Hepatocyte (in vitro differentiated cells): ENCODE measurements at regions not wholly inside any gene's neighbourhood (a gene's known extent, or its start where the extent isn't known, plus 50 kb on each side); places are given as distances from the start of the nearest gene placed in this dataset.

ENCODE experiments used
- DNase-seq: peaks from one replicate; pipeline ENCODE4 v3.0.0-alpha.2; 2016; ENCODE audit warnings: low spot score
- H2AFZ ChIP-seq: fragments of 200-600 bp; sonication (generic); 2 replicates; pipeline ENCODE4 v1.6.0; 2016; ENCODE audit warnings: antibody characterized with exemption, mild to moderate bottlenecking
- H3K27ac ChIP-seq: fragments of 200-600 bp; sonication (generic); 2 replicates; pipeline ENCODE4 v1.5.1; 2016; ENCODE audit warnings: mild to moderate bottlenecking
- H3K27me3 ChIP-seq: fragments of 200-600 bp; sonication (generic); 2 replicates; pipeline ENCODE4 v1.6.1; 2016
- H3K36me3 ChIP-seq: fragments of 200-600 bp; sonication (generic); replicated peaks from 2 replicates; pipeline ENCODE4 v1.5.1; 2016; ENCODE audit warnings: low read depth; ENCODE audit not compliant: insufficient read depth
- H3K4me1 ChIP-seq: fragments of 200-600 bp; sonication (generic); 2 replicates; pipeline ENCODE4 v1.5.1; 2016; ENCODE audit warnings: mild to moderate bottlenecking, moderate library complexity; ENCODE audit not compliant: insufficient read depth
- H3K4me2 ChIP-seq: fragments of 200-600 bp; sonication (generic); 2 replicates; pipeline ENCODE4 v1.6.0; 2016
- H3K4me3 ChIP-seq: fragments of 200-600 bp; sonication (generic); 2 replicates; pipeline ENCODE4 v1.5.1; 2016; ENCODE audit warnings: mild to moderate bottlenecking
- H3K79me2 ChIP-seq: fragments of 200-600 bp; sonication (generic); 2 replicates; pipeline ENCODE4 v1.6.0; 2017; ENCODE audit warnings: mild to moderate bottlenecking
- H3K9me2 ChIP-seq: fragments of 200-600 bp; sonication (generic); replicated peaks from 2 replicates; pipeline ENCODE4 v1.6.0; 2017; ENCODE audit warnings: mild to moderate bottlenecking; ENCODE audit not compliant: insufficient read depth
- H3K9me3 ChIP-seq: fragments of 200-600 bp; sonication (generic); 2 replicates; pipeline ENCODE4 v1.5.1; 2016; ENCODE audit warnings: low read depth, mild to moderate bottlenecking
- H4K20me1 ChIP-seq: fragments of 200-600 bp; sonication (generic); 2 replicates; pipeline ENCODE4 v1.6.0; 2016; ENCODE audit warnings: mild to moderate bottlenecking; ENCODE audit not compliant: insufficient read depth, poor library complexity, severe bottlenecking
- EZH2 ChIP-seq: fragments of 200-600 bp; sonication (generic); IDR thresholded peaks from 2 replicates; pipeline ENCODE4 v1.6.1; 2016; ENCODE audit warnings: antibody characterized with exemption, mild to moderate bottlenecking, borderline replicate concordance
- EZH2phosphoT487 ChIP-seq: fragments of 200-600 bp; sonication (generic); IDR thresholded peaks from one replicate; pipeline ENCODE4 v1.6.1; 2018; ENCODE audit warnings: antibody characterized with exemption, mild to moderate bottlenecking, low read depth, moderate library complexity; ENCODE audit not compliant: unreplicated experiment, severe bottlenecking
- WGBS: methylation state at CpG from one replicate; pipeline ENCODE4 v1.1.6; 2016; ENCODE audit warnings: low lambda C conversion rate; ENCODE audit errors: missing lambda C conversion rate; 5-methylcytosine and 5-hydroxymethylcytosine counted together
- TF ChIP-seq, protein P1 (sequence below): fragments of 200-600 bp; sonication (generic); IDR thresholded peaks from 2 replicates; pipeline ENCODE4 v1.5.1; 2016; ENCODE audit warnings: antibody characterized with exemption, mild to moderate bottlenecking; ENCODE audit not compliant: poor library complexity

DNA sequence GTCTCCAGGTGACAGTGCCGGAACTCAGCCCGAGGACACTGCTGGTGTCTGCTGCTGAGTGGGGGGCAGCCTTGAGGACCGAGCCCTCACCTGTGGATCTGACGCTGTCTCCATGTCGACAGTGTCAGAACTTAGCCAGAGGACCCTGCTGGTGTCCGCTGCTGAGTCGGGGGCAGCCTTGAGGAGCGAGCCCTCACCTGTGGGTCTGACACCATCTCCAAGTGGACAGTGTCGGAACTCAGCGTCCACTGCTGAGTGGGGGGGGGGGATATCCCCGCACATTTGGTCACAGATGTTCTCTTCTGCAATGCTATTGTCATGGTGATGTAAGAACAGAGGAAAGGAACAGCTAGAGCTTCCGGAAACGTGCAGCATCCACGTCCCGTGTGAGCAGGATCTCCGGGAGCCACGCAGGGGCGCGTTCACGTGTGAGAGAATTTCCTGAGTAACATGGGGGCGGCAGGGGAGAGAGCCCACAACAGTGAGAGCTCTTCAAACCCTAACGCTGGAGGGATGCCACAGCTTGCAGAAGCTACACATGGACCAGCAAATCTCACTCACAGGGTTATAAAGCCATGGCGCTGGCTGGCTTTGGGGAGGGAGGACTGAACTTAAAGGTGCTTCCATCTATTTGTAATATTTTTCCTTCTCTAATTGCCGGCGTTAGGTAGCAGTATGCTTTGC, 250.7 kb upstream of the SALL3 start:
- Histone ChIP-seq H3K36me3 (no peaks in the 10 kb centered on the region), H4K20me1 (no peaks in the 10 kb centered on the region), H2AFZ (no peak overlapping the region), H3K27me3 (peaks cover 4% of the 10 kb centered on the region), H3K9me3 (no peaks in the 10 kb centered on the region), H3K9me2 (no peaks in the 10 kb centered on the region), H3K27ac (no peak overlapping the region), H3K4me3 (no peak overlapping the region), H3K4me2 (no peak overlapping the region), H3K4me1 (no peaks in the 10 kb centered on the region), H3K79me2 (no peaks in the 10 kb centered on the region)
- no peak for DNase-seq
- WGBS: 91% methylated on average over 25 of the region's 25 CpGs
- TF ChIP-seq, protein P1, sequence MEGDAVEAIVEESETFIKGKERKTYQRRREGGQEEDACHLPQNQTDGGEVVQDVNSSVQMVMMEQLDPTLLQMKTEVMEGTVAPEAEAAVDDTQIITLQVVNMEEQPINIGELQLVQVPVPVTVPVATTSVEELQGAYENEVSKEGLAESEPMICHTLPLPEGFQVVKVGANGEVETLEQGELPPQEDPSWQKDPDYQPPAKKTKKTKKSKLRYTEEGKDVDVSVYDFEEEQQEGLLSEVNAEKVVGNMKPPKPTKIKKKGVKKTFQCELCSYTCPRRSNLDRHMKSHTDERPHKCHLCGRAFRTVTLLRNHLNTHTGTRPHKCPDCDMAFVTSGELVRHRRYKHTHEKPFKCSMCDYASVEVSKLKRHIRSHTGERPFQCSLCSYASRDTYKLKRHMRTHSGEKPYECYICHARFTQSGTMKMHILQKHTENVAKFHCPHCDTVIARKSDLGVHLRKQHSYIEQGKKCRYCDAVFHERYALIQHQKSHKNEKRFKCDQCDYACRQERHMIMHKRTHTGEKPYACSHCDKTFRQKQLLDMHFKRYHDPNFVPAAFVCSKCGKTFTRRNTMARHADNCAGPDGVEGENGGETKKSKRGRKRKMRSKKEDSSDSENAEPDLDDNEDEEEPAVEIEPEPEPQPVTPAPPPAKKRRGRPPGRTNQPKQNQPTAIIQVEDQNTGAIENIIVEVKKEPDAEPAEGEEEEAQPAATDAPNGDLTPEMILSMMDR: no peak
- no peak for TF ChIP-seq EZH2phosphoT487
- TF ChIP-seq EZH2: no peak

GRCh38 chr18:78730546-78730945, 249.1 kb upstream of the SALL3 start:
- no peaks in the 10 kb centered on the region for H4K20me1 ChIP-seq
- no peak for DNase-seq
- WGBS: 57% methylated on average over 10 of the region's 10 CpGs

GRCh38 chr18:78731016-78731397, 248.6 kb upstream of the SALL3 start:
- Histone ChIP-seq H3K79me2 (no peaks in the 10 kb centered on the region), H3K4me1 (no peaks in the 10 kb centered on the region), H3K4me2 (no peak overlapping the region), H4K20me1 (no peaks in the 10 kb centered on the region), H3K27ac (no peak overlapping the region), H3K27me3 (no peaks in the 10 kb centered on the region), H3K9me3 (no peaks in the 10 kb centered on the region), H3K4me3 (no peak overlapping the region), H3K9me2 (no peaks in the 10 kb centered on the region), H2AFZ (no peak overlapping the region), H3K36me3 (no peaks in the 10 kb centered on the region)
- no peak for DNase-seq
- whole genome bisulfite sequencing: 81% methylated on average over 20 of the region's 20 CpGs
- TF ChIP-seq, protein P1: no peak
- TF ChIP-seq EZH2phosphoT487 (no peak), EZH2 (no peak)

More at GRCh38 chr18:78730546-78730945, 249.1 kb upstream of the SALL3 start:
- Histone ChIP-seq H3K27me3 (no peaks in the 10 kb centered on the region), H3K9me3 (no peaks in the 10 kb centered on the region), H3K27ac (no peak overlapping the region), H3K36me3 (no peaks in the 10 kb centered on the region), H3K9me2 (no peaks in the 10 kb centered on the region), H3K79me2 (no peaks in the 10 kb centered on the region), H3K4me3 (no peak overlapping the region), H2AFZ (no peak overlapping the region), H3K4me1 (no peaks in the 10 kb centered on the region), H3K4me2 (no peak overlapping the region)
- TF ChIP-seq EZH2phosphoT487: no peak
- TF ChIP-seq, protein P1: no peak
- TF ChIP-seq EZH2: no peak
